HEK293 (cell line): ENCODE measurements at regions not wholly inside any gene's neighbourhood (a gene's known extent, or its start where the extent isn't known, plus 50 kb on each side); places are given as distances from the start of the nearest gene placed in this dataset.

ENCODE experiments used
- CTCF ChIP-seq: fragments of 450-650 bp; formaldehyde crosslinking; IDR thresholded peaks from 2 replicates; pipeline ENCODE4 v1.5.1; 2016; ENCODE audit warnings: missing biosample characterization, missing genetic modification characterization
- SP7 ChIP-seq: fragments of 450-650 bp; formaldehyde crosslinking; IDR thresholded peaks from 2 replicates; pipeline ENCODE4 v1.5.1; 2016; ENCODE audit warnings: missing biosample characterization, missing genetic modification characterization
- ZNF121 ChIP-seq: fragments of 450-650 bp; formaldehyde crosslinking; IDR thresholded peaks from 2 replicates; pipeline ENCODE4 v1.5.1; 2016; ENCODE audit warnings: missing biosample characterization, missing genetic modification characterization
- ZNF148 ChIP-seq: fragments of 450-650 bp; formaldehyde crosslinking; IDR thresholded peaks from 2 replicates; pipeline ENCODE4 v1.5.0; 2017; ENCODE audit warnings: missing biosample characterization, missing genetic modification characterization, borderline replicate concordance

GRCh38 chrX:23578079-23578478 is 89.2 kb upstream of the PRDX4 start:
- TF ChIP-seq CTCF (tag by site-specific recombination), result no peak
- TF ChIP-seq ZNF121 (tag by site-specific recombination), result no peak
- TF ChIP-seq ZNF148, result no peak
- TF ChIP-seq SP7 (tag by site-specific recombination), result no peak
